ENCODE measurements at regions not wholly inside any gene's neighbourhood (a gene's known extent, or its start where the extent isn't known, plus 50 kb on each side); places are given as distances from the start of the nearest gene placed in this dataset.
"Not testable (repeated sequence)": the region's sequence is repeated elsewhere in the genome, so short reads cannot be mapped to it uniquely, and the experiment has no call there.

DNA sequence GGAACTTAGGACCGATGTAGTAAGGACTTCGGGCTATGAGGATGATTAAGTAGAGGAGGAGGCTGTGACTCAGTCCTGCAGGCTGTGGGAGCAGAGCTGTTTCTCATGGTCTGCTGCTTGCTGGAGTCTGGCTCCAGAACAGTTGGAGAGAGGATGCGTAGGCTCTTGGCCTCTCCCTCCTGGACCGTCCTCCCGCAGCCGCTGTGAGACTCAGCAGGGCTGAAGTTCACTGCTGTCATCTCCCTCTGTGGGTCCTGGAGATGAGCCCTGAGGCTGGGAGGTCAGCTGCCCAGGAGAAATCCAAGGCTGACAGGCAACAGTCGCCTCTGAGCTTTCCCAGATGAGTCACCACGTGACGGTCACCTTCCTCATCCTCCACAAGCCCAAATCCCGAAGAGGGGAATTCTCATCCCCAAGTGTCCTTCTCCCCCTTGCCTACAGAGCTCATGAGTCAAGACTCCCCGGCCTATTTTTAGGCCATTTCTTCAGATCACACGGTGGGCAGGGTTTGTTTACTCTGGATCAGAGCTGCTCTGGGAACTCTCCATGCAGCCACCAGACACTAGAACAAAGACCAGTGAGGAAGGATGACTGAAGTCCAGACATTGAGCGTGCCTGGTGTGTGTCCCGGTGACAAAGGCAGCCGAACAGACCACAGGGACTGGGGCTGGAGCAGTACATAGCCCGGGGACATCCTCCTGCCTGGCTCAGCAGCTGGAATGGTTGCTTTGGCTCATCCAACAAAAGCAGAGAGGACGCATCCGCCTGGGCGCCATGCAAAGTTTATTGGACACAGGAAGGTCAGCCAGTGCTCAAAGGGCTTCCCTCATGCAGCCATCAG is 137.3 kb upstream of the ZNF469 start:
- H2BK15ac ChIP-seq (ENCODE audit: low read length); H3K4ac ChIP-seq (ENCODE audit: low read length); H3K14ac ChIP-seq (ENCODE audit: low read length); H3K9me3 ChIP-seq (replicated peaks in 1 of 2; ENCODE audit: control insufficient read depth in 2 of 2, insufficient read depth in 1 of 2, low read depth in 1 of 2, low read length in 2 of 2); H4K91ac ChIP-seq (ENCODE audit: low read depth, low read length, poor library complexity); H3K79me1 ChIP-seq (ENCODE audit: low read depth, low read length); H3K27ac ChIP-seq (replicated peaks; ENCODE audit: low read length); H2BK5ac ChIP-seq (ENCODE audit: low read length); H3K9ac ChIP-seq (ENCODE audit: low read depth, low read length, poor library complexity); H2BK120ac ChIP-seq (ENCODE audit: low read depth, low read length); H3K4me2 ChIP-seq (ENCODE audit: insufficient read depth, low read length, poor library complexity, severe bottlenecking); H3K4me3 ChIP-seq (ENCODE audit: low read length in 2 of 2); H3K27me3 ChIP-seq (ENCODE audit: control insufficient read depth in 3 of 3, insufficient read depth in 3 of 3, low read depth in 1 of 3, low read length in 3 of 3); H3K36me3 ChIP-seq (replicated peaks in 1 of 2; ENCODE audit: control insufficient read depth in 2 of 2, insufficient read depth in 2 of 2, low read length in 2 of 2); H3K23ac ChIP-seq (ENCODE audit: low read depth, low read length, poor library complexity); H2AK5ac ChIP-seq (ENCODE audit: low read depth, low read length); DNase-seq (ENCODE audit: low spot score); H4K8ac ChIP-seq (ENCODE audit: low read depth, low read length); H3K4me1 ChIP-seq (ENCODE audit: control insufficient read depth in 2 of 2, insufficient read depth in 1 of 2, low read depth in 1 of 2, low read length in 2 of 2); H2AFZ ChIP-seq (ENCODE audit: low read length); H2BK12ac ChIP-seq (ENCODE audit: low read length): not testable (repeated sequence)
- no CpG with 5 or more reads among the region's 19 CpGs for WGBS, 2 donors (ENCODE audit: extremely low coverage in 2 of 2, insufficient read length in 2 of 2, insufficient replicate concordance in 1 of 2)
- peak overlapping the region; percentile 17 for H3K18ac ChIP-seq (ENCODE audit: low read length)

DNA sequence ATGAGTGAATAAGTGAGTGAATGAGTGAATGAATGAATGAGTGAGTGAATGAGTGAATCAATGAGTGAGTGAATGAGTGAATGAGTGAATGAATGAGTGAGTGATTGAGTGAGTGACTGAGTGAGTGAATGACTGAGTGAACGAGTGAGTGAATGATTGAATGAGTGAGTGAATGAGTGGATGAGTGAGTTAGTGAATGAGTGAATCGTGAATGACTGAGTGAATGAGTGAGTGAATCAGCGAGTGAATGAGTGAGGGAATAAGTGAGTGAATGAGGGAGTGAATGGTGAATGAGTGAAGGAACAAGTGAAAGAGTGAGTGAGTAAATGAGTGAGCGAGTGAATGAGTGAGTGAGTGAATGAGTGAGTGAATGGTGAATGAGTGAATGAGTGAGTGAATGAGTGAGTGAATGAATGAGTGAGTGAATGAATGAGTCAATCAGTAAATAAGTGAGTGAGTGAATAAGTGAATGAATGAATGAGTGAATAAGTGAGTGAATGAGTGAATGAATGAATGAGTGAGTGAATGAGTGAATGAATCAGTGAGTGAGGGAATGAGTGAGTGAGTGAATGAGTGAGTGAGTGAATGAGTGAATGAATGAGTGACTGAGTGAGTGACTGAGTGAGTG is 135.7 kb upstream of the ZNF469 start:
- not testable (repeated sequence) for H2BK5ac ChIP-seq (ENCODE audit: low read length); H3K4me1 ChIP-seq (ENCODE audit: control insufficient read depth in 2 of 2, insufficient read depth in 1 of 2, low read depth in 1 of 2, low read length in 2 of 2); H3K23ac ChIP-seq (ENCODE audit: low read depth, low read length, poor library complexity); H4K8ac ChIP-seq (ENCODE audit: low read depth, low read length); H3K9ac ChIP-seq (ENCODE audit: low read depth, low read length, poor library complexity); H3K4me2 ChIP-seq (ENCODE audit: insufficient read depth, low read length, poor library complexity, severe bottlenecking); H3K4me3 ChIP-seq (ENCODE audit: low read length in 2 of 2); H2BK15ac ChIP-seq (ENCODE audit: low read length); H3K9me3 ChIP-seq (replicated peaks in 1 of 2; ENCODE audit: control insufficient read depth in 2 of 2, insufficient read depth in 1 of 2, low read depth in 1 of 2, low read length in 2 of 2); H3K36me3 ChIP-seq (replicated peaks in 1 of 2; ENCODE audit: control insufficient read depth in 2 of 2, insufficient read depth in 2 of 2, low read length in 2 of 2); H4K91ac ChIP-seq (ENCODE audit: low read depth, low read length, poor library complexity); H3K4ac ChIP-seq (ENCODE audit: low read length); H2BK12ac ChIP-seq (ENCODE audit: low read length); DNase-seq (ENCODE audit: low spot score); H2AFZ ChIP-seq (ENCODE audit: low read length); H2BK120ac ChIP-seq (ENCODE audit: low read depth, low read length); H3K18ac ChIP-seq (ENCODE audit: low read length); H3K79me1 ChIP-seq (ENCODE audit: low read depth, low read length); H3K14ac ChIP-seq (ENCODE audit: low read length); H3K27ac ChIP-seq (replicated peaks; ENCODE audit: low read length); H2AK5ac ChIP-seq (ENCODE audit: low read depth, low read length); H3K27me3 ChIP-seq (ENCODE audit: control insufficient read depth in 3 of 3, insufficient read depth in 3 of 3, low read depth in 1 of 3, low read length in 3 of 3)
- WGBS, 2 donors (ENCODE audit: extremely low coverage in 2 of 2, insufficient read length in 2 of 2, insufficient replicate concordance in 1 of 2) = 100% methylated on average over 2 to 3 of the region's 4 CpGs

DNA sequence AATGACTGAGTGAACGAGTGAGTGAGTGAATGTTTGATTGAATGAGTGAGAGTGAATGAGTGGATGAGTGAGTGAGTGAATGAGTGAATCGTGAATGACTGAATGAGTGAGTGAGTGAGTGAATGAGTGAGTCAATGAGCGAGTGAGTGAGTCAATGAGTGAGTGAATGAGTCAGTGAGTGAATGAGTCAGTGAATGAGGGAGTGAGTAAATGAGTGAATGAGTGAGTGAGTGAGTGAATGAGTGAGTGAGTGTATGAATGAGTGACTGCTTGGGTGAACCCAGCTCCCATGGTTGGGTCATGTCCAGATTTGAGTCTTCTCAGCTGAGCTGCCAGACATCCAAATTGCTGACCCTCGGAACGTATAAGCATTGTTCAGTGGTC is 135.2 kb upstream of the ZNF469 start:
- not testable (repeated sequence) for H2AFZ ChIP-seq (ENCODE audit: low read length); H3K9ac ChIP-seq (ENCODE audit: low read depth, low read length, poor library complexity); H3K27ac ChIP-seq (replicated peaks; ENCODE audit: low read length); H3K4me2 ChIP-seq (ENCODE audit: insufficient read depth, low read length, poor library complexity, severe bottlenecking); H2BK5ac ChIP-seq (ENCODE audit: low read length); H3K18ac ChIP-seq (ENCODE audit: low read length); DNase-seq (ENCODE audit: low spot score); H3K4ac ChIP-seq (ENCODE audit: low read length); H4K8ac ChIP-seq (ENCODE audit: low read depth, low read length); H2BK120ac ChIP-seq (ENCODE audit: low read depth, low read length); H3K27me3 ChIP-seq (ENCODE audit: control insufficient read depth in 3 of 3, insufficient read depth in 3 of 3, low read depth in 1 of 3, low read length in 3 of 3); H3K9me3 ChIP-seq (replicated peaks in 1 of 2; ENCODE audit: control insufficient read depth in 2 of 2, insufficient read depth in 1 of 2, low read depth in 1 of 2, low read length in 2 of 2); H3K79me1 ChIP-seq (ENCODE audit: low read depth, low read length); H2BK12ac ChIP-seq (ENCODE audit: low read length); H2AK5ac ChIP-seq (ENCODE audit: low read depth, low read length); H4K91ac ChIP-seq (ENCODE audit: low read depth, low read length, poor library complexity); H2BK15ac ChIP-seq (ENCODE audit: low read length); H3K36me3 ChIP-seq (replicated peaks in 1 of 2; ENCODE audit: control insufficient read depth in 2 of 2, insufficient read depth in 2 of 2, low read length in 2 of 2); H3K4me3 ChIP-seq (ENCODE audit: low read length in 2 of 2); H3K14ac ChIP-seq (ENCODE audit: low read length); H3K4me1 ChIP-seq (ENCODE audit: control insufficient read depth in 2 of 2, insufficient read depth in 1 of 2, low read depth in 1 of 2, low read length in 2 of 2); H3K23ac ChIP-seq (ENCODE audit: low read depth, low read length, poor library complexity)
- 100% methylated on average over 2 of the region's 5 CpGs for WGBS, 2 donors (ENCODE audit: extremely low coverage in 2 of 2, insufficient read length in 2 of 2, insufficient replicate concordance in 1 of 2)

DNA sequence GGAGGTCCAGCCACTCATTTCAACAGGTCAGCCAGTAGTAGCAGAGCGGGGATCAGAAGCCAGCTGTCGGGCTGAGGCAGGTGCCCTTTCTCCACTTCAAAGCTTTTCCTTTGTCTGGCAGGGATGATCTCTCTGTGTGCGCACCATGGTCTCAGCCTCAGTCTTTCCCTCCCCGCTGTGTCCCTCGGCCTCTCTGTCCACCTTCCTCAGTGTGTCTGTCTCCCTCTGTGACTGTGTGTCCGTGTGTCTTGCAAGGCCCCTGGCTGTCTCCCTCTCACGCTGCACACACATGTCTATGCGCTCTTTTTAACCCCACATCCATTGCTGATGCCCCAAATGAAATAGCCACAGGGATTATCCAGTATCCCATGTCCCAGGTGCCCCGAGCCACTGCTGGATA is 134.0 kb upstream of the ZNF469 start:
- H3K18ac ChIP-seq (ENCODE audit: low read length); H3K4me1 ChIP-seq (ENCODE audit: control insufficient read depth in 2 of 2, insufficient read depth in 1 of 2, low read depth in 1 of 2, low read length in 2 of 2); H4K8ac ChIP-seq (ENCODE audit: low read depth, low read length); H2AFZ ChIP-seq (ENCODE audit: low read length); H3K36me3 ChIP-seq (replicated peaks in 1 of 2; ENCODE audit: control insufficient read depth in 2 of 2, insufficient read depth in 2 of 2, low read length in 2 of 2); H2BK12ac ChIP-seq (ENCODE audit: low read length); H3K23ac ChIP-seq (ENCODE audit: low read depth, low read length, poor library complexity); H3K79me1 ChIP-seq (ENCODE audit: low read depth, low read length); H2BK120ac ChIP-seq (ENCODE audit: low read depth, low read length); H3K4me2 ChIP-seq (ENCODE audit: insufficient read depth, low read length, poor library complexity, severe bottlenecking); H3K27me3 ChIP-seq (ENCODE audit: control insufficient read depth in 3 of 3, insufficient read depth in 3 of 3, low read depth in 1 of 3, low read length in 3 of 3); DNase-seq (ENCODE audit: low spot score); H3K4ac ChIP-seq (ENCODE audit: low read length); H3K9ac ChIP-seq (ENCODE audit: low read depth, low read length, poor library complexity); H2AK5ac ChIP-seq (ENCODE audit: low read depth, low read length); H3K4me3 ChIP-seq (ENCODE audit: low read length in 2 of 2); H3K14ac ChIP-seq (ENCODE audit: low read length); H2BK15ac ChIP-seq (ENCODE audit: low read length); H3K9me3 ChIP-seq (replicated peaks in 1 of 2; ENCODE audit: control insufficient read depth in 2 of 2, insufficient read depth in 1 of 2, low read depth in 1 of 2, low read length in 2 of 2); H3K27ac ChIP-seq (replicated peaks; ENCODE audit: low read length); H2BK5ac ChIP-seq (ENCODE audit: low read length); H4K91ac ChIP-seq (ENCODE audit: low read depth, low read length, poor library complexity): not testable (repeated sequence)
- no CpG with 5 or more reads among the region's 9 CpGs for WGBS, 2 donors (ENCODE audit: extremely low coverage in 2 of 2, insufficient read length in 2 of 2, insufficient replicate concordance in 1 of 2)

Data from neuronal stem cell (in vitro differentiated cells).